DND-41 (cell line): ENCODE measurements at regions not wholly inside any gene's neighbourhood (a gene's known extent, or its start where the extent isn't known, plus 50 kb on each side); places are given as distances from the start of the nearest gene placed in this dataset.
"Not testable (repeated sequence)": the region's sequence is repeated elsewhere in the genome, so short reads cannot be mapped to it uniquely, and the experiment has no call there.

Experiments
- ATAC-seq: fragments of 200-7000 bp; cut with Tn5 transposase; 3 replicates; pipeline ENCODE4 v1.9.1; 2021; ENCODE audit warnings: low read depth; ENCODE audit not compliant: insufficient read depth
- DNase-seq: peaks from one replicate; pipeline ENCODE4 v3.0.0-alpha.2; 2020
- H2AFZ ChIP-seq: 2 replicates; pipeline ENCODE4 v1.6.0; 2012; ENCODE audit warnings: low read depth, low read length
- H3K27ac ChIP-seq: 2 replicates; pipeline ENCODE4 v1.5.1; 2012; ENCODE audit warnings: low read length, inconsistent platforms
- H3K27me3 ChIP-seq: fragments of 200-600 bp; sonication (generic); 2 replicates; pipeline ENCODE4 v1.6.0; 2012; ENCODE audit warnings: low read length, mild to moderate bottlenecking, inconsistent platforms; ENCODE audit not compliant: insufficient read depth, poor library complexity
- H3K36me3 ChIP-seq: 2 replicates; pipeline ENCODE4 v1.5.1; 2012; ENCODE audit warnings: low read length, inconsistent platforms; ENCODE audit not compliant: insufficient read depth
- H3K4me1 ChIP-seq: 2 replicates; pipeline ENCODE4 v1.5.1; 2012; ENCODE audit warnings: mild to moderate bottlenecking, low read length; ENCODE audit not compliant: insufficient read depth
- H3K4me2 ChIP-seq: 2 replicates; pipeline ENCODE4 v1.6.0; 2012; ENCODE audit warnings: mild to moderate bottlenecking, moderate library complexity, low read length, inconsistent platforms; ENCODE audit not compliant: insufficient read depth
- H3K4me3 ChIP-seq, 2 experiments: fragments of 200-600 bp in 1 of 2; shearing (Covaris generic) in 1 of 2; 2 replicates each; pipeline ENCODE4 v1.5.1; 2012 to 2016; ENCODE audit warnings: inconsistent platforms in 2 of 2, low read length in 2 of 2, mild to moderate bottlenecking in 2 of 2, low read depth in 1 of 2, moderate library complexity in 1 of 2
- H3K79me2 ChIP-seq: 2 replicates; pipeline ENCODE4 v1.6.0; 2012; ENCODE audit warnings: low read length, inconsistent platforms; ENCODE audit not compliant: insufficient read depth
- H3K9ac ChIP-seq: 2 replicates; pipeline ENCODE4 v1.6.0; 2012; ENCODE audit warnings: low read depth, mild to moderate bottlenecking, inconsistent platforms, low read length, moderate library complexity
- H3K9me3 ChIP-seq: 2 replicates; pipeline ENCODE4 v1.5.1; 2012; ENCODE audit warnings: low read length, moderate library complexity, mild to moderate bottlenecking, inconsistent platforms; ENCODE audit not compliant: insufficient read depth, severe bottlenecking
- H4K20me1 ChIP-seq: 2 replicates; pipeline ENCODE4 v1.6.0; 2012; ENCODE audit warnings: low read length; ENCODE audit not compliant: insufficient read depth
- CTCF ChIP-seq: IDR thresholded peaks from 2 replicates; pipeline ENCODE4 v1.5.1; 2012; ENCODE audit warnings: borderline replicate concordance, low read length, moderate library complexity, mild to moderate bottlenecking; ENCODE audit not compliant: poor library complexity, severe bottlenecking; ENCODE audit errors: extremely low read depth
- EZH2 ChIP-seq: IDR thresholded peaks from 3 replicates; pipeline ENCODE4 v1.6.1; 2012; ENCODE audit warnings: borderline replicate concordance, low read depth, mild to moderate bottlenecking, moderate library complexity, low read length, inconsistent platforms; ENCODE audit not compliant: severe bottlenecking

GRCh38 chr13:73304442-73304841, 245.6 kb downstream of the KLF5 start:
- no peak for ATAC-seq
- H3K4me1 ChIP-seq: no peaks in the 10 kb centered on the region
- no peak overlapping the region for H3K9ac ChIP-seq
- no peaks in the 10 kb centered on the region for H4K20me1 ChIP-seq
- no peak overlapping the region for H3K4me3 ChIP-seq
- H2AFZ ChIP-seq: no peak overlapping the region
- no peak for TF ChIP-seq EZH2
- TF ChIP-seq CTCF: no peak
- H3K27me3 ChIP-seq: no peaks in the 10 kb centered on the region
- H3K4me2 ChIP-seq: no peak overlapping the region
- H3K27ac ChIP-seq: no peak overlapping the region
- no peaks in the 10 kb centered on the region for H3K36me3 ChIP-seq
- H3K79me2 ChIP-seq: no peaks in the 10 kb centered on the region
- DNase-seq: no peak
- H3K9me3 ChIP-seq: no peaks in the 10 kb centered on the region

- no peak for DNase-seq
Observed at GRCh38 chr13:73303851-73304250, 245.0 kb downstream of the KLF5 start.

GRCh38 chr13:73301622-73302021, 242.8 kb downstream of the KLF5 start:
- not testable (repeated sequence) for H3K36me3 ChIP-seq, H3K9me3 ChIP-seq, H3K4me1 ChIP-seq, ATAC-seq, H3K27me3 ChIP-seq, H4K20me1 ChIP-seq, H3K9ac ChIP-seq, H3K4me2 ChIP-seq, H2AFZ ChIP-seq, H3K79me2 ChIP-seq, H3K4me3 ChIP-seq, H3K27ac ChIP-seq, DNase-seq

More at GRCh38 chr13:73303851-73304250, 245.0 kb downstream of the KLF5 start:
- Histone ChIP-seq H3K27ac (no peak overlapping the region), H4K20me1 (no peaks in the 10 kb centered on the region), H3K79me2 (no peaks in the 10 kb centered on the region), H3K4me3 (no peak overlapping the region), H2AFZ (no peak overlapping the region), H3K9me3 (no peaks in the 10 kb centered on the region), H3K4me1 (no peaks in the 10 kb centered on the region), H3K36me3 (no peaks in the 10 kb centered on the region), H3K27me3 (no peaks in the 10 kb centered on the region), H3K4me2 (no peak overlapping the region), H3K9ac (no peak overlapping the region)
- no peak for TF ChIP-seq CTCF
- no peak for TF ChIP-seq EZH2
- ATAC-seq: no peak

GRCh38 chr13:73300718-73301425, 242.1 kb downstream of the KLF5 start:
- TF ChIP-seq CTCF (no peak), EZH2 (no peak)
- no peaks in the 10 kb centered on the region for H3K27me3 ChIP-seq
- H3K79me2 ChIP-seq: no peaks in the 10 kb centered on the region

More at GRCh38 chr13:73300718-73301425, 242.1 kb downstream of the KLF5 start:
- no peak overlapping the region for H2AFZ ChIP-seq
- H3K36me3 ChIP-seq: no peaks in the 10 kb centered on the region
- H3K4me3 ChIP-seq: no peak overlapping the region
- no peaks in the 10 kb centered on the region for H3K9me3 ChIP-seq
- ATAC-seq (no peak), DNase-seq (no peak)
- no peaks in the 10 kb centered on the region for H4K20me1 ChIP-seq
- no peak overlapping the region for H3K9ac ChIP-seq
- no peak overlapping the region for H3K27ac ChIP-seq
- no peaks in the 10 kb centered on the region for H3K4me1 ChIP-seq
- no peak overlapping the region for H3K4me2 ChIP-seq
